GM23248 (cell line): ENCODE measurements at regions not wholly inside any gene's neighbourhood (a gene's known extent, or its start where the extent isn't known, plus 50 kb on each side); places are given as distances from the start of the nearest gene placed in this dataset.

ENCODE experiments used
- EZH2 ChIP-seq: fragments of 200-600 bp; sonication (generic); IDR thresholded peaks from 2 replicates; pipeline ENCODE4 v1.6.1; 2018; ENCODE audit warnings: antibody characterized with exemption, mild to moderate bottlenecking; ENCODE audit not compliant: insufficient read depth, poor library complexity, severe bottlenecking
- EZH2phosphoT487 ChIP-seq: fragments of 200-600 bp; sonication (generic); IDR thresholded peaks from 2 replicates; pipeline ENCODE4 v1.6.1; 2018; ENCODE audit warnings: antibody characterized with exemption, moderate library complexity, mild to moderate bottlenecking, low read depth; ENCODE audit not compliant: insufficient read depth

- no peak for TF ChIP-seq EZH2phosphoT487
- no peak for TF ChIP-seq EZH2
Observed at GRCh38 chr7:3172768-3173280, 128.2 kb upstream of the SDK1 start.
